ENCODE measurements at regions not wholly inside any gene's neighbourhood (a gene's known extent, or its start where the extent isn't known, plus 50 kb on each side); places are given as distances from the start of the nearest gene placed in this dataset.

- Histone ChIP-seq H3K4me2 (ENCODE audit: low read depth, low read length, poor library complexity, severe bottlenecking) (no peak overlapping the region), H3K9me2 (replicated peaks; ENCODE audit: low read depth, low read length) (no peaks in the 10 kb centered on the region), H3K79me2 (ENCODE audit: insufficient read depth, low read length) (no peaks in the 10 kb centered on the region), H3K4me1 (ENCODE audit: insufficient read depth, low read length, poor library complexity, severe bottlenecking) (no peaks in the 10 kb centered on the region), H3K36me3 (ENCODE audit: insufficient read depth, low read length) (no peaks in the 10 kb centered on the region), H2AFZ (ENCODE audit: low read length) (no peak overlapping the region), H3F3A (ENCODE audit: low read depth) (no peaks in the 10 kb centered on the region), H4K20me1 (ENCODE audit: insufficient read depth, low read length, poor library complexity, severe bottlenecking) (no peaks in the 10 kb centered on the region), H3K9ac (ENCODE audit: low read depth, low read length, poor library complexity, severe bottlenecking) (no peak overlapping the region), H3K4me3 (ENCODE audit: low read length, poor library complexity, severe bottlenecking) (no peak overlapping the region), H3K9me3 (ENCODE audit: insufficient read depth, low read depth, low read length) (no peaks in the 10 kb centered on the region), H3K27me3 (ENCODE audit: insufficient read depth, low read length, poor library complexity, severe bottlenecking) (no peaks in the 10 kb centered on the region)
- TF ChIP-seq, protein P1, sequence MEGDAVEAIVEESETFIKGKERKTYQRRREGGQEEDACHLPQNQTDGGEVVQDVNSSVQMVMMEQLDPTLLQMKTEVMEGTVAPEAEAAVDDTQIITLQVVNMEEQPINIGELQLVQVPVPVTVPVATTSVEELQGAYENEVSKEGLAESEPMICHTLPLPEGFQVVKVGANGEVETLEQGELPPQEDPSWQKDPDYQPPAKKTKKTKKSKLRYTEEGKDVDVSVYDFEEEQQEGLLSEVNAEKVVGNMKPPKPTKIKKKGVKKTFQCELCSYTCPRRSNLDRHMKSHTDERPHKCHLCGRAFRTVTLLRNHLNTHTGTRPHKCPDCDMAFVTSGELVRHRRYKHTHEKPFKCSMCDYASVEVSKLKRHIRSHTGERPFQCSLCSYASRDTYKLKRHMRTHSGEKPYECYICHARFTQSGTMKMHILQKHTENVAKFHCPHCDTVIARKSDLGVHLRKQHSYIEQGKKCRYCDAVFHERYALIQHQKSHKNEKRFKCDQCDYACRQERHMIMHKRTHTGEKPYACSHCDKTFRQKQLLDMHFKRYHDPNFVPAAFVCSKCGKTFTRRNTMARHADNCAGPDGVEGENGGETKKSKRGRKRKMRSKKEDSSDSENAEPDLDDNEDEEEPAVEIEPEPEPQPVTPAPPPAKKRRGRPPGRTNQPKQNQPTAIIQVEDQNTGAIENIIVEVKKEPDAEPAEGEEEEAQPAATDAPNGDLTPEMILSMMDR (conservative IDR thresholded peaks at IDR 0.05; ENCODE audit: low read length), result no peak
- TF ChIP-seq EZH2phosphoT487 (IDR thresholded peaks at IDR 0.05; ENCODE audit: borderline replicate concordance), result no peak
Measured at GRCh38 chr9:78462611-78463010, 165.7 kb downstream of the PSAT1 start.

- H3K4me2 ChIP-seq (ENCODE audit: low read depth, low read length, poor library complexity, severe bottlenecking), result no peak overlapping the region
Measured at GRCh38 chr9:78463750-78464149, 166.8 kb downstream of the PSAT1 start.

GRCh38 chr9:78468231-78468630 is 171.3 kb downstream of the PSAT1 start:
- TF ChIP-seq EZH2phosphoT487 (IDR thresholded peaks at IDR 0.05; ENCODE audit: borderline replicate concordance), result no peak
- TF ChIP-seq, protein P1 (conservative IDR thresholded peaks at IDR 0.05; ENCODE audit: low read length), result no peak
- H3F3A ChIP-seq (ENCODE audit: low read depth), result no peaks in the 10 kb centered on the region
- H3K36me3 ChIP-seq (ENCODE audit: insufficient read depth, low read length), result no peaks in the 10 kb centered on the region
- peaks cover 8% of the 10 kb centered on the region for H3K4me1 ChIP-seq (ENCODE audit: insufficient read depth, low read length, poor library complexity, severe bottlenecking)
- no peak overlapping the region for H3K4me2 ChIP-seq (ENCODE audit: low read depth, low read length, poor library complexity, severe bottlenecking)
- no peak overlapping the region for H3K9ac ChIP-seq (ENCODE audit: low read depth, low read length, poor library complexity, severe bottlenecking)
- H4K20me1 ChIP-seq (ENCODE audit: insufficient read depth, low read length, poor library complexity, severe bottlenecking), result no peaks in the 10 kb centered on the region
- H3K79me2 ChIP-seq (ENCODE audit: insufficient read depth, low read length), result no peaks in the 10 kb centered on the region
- no peaks in the 10 kb centered on the region for H3K27me3 ChIP-seq (ENCODE audit: insufficient read depth, low read length, poor library complexity, severe bottlenecking)
- no peak overlapping the region for H3K4me3 ChIP-seq (ENCODE audit: low read length, poor library complexity, severe bottlenecking)
- no peaks in the 10 kb centered on the region for H3K9me3 ChIP-seq (ENCODE audit: insufficient read depth, low read depth, low read length)
- H3K9me2 ChIP-seq (replicated peaks; ENCODE audit: low read depth, low read length), result no peaks in the 10 kb centered on the region
- H2AFZ ChIP-seq (ENCODE audit: low read length), result no peak overlapping the region

More at GRCh38 chr9:78463750-78464149, 166.8 kb downstream of the PSAT1 start:
- Histone ChIP-seq H3K27me3 (ENCODE audit: insufficient read depth, low read length, poor library complexity, severe bottlenecking) (no peaks in the 10 kb centered on the region), H3K9me3 (ENCODE audit: insufficient read depth, low read depth, low read length) (no peaks in the 10 kb centered on the region), H3K4me1 (ENCODE audit: insufficient read depth, low read length, poor library complexity, severe bottlenecking) (no peaks in the 10 kb centered on the region), H3K79me2 (ENCODE audit: insufficient read depth, low read length) (no peaks in the 10 kb centered on the region), H3K9me2 (replicated peaks; ENCODE audit: low read depth, low read length) (no peaks in the 10 kb centered on the region), H2AFZ (ENCODE audit: low read length) (no peak overlapping the region), H3F3A (ENCODE audit: low read depth) (no peaks in the 10 kb centered on the region), H3K9ac (ENCODE audit: low read depth, low read length, poor library complexity, severe bottlenecking) (no peak overlapping the region), H4K20me1 (ENCODE audit: insufficient read depth, low read length, poor library complexity, severe bottlenecking) (no peaks in the 10 kb centered on the region), H3K36me3 (ENCODE audit: insufficient read depth, low read length) (no peaks in the 10 kb centered on the region), H3K4me3 (ENCODE audit: low read length, poor library complexity, severe bottlenecking) (no peak overlapping the region)
- TF ChIP-seq EZH2phosphoT487 (IDR thresholded peaks at IDR 0.05; ENCODE audit: borderline replicate concordance), result no peak
- TF ChIP-seq, protein P1 (conservative IDR thresholded peaks at IDR 0.05; ENCODE audit: low read length), result no peak
